ENCODE measurements at regions not wholly inside any gene's neighbourhood (a gene's known extent, or its start where the extent isn't known, plus 50 kb on each side); places are given as distances from the start of the nearest gene placed in this dataset.

GRCh38 chr15:96560246-96560895, 229.9 kb downstream of the NR2F2 start:
- H3K36me3 ChIP-seq (ENCODE audit: control insufficient read depth in 5 of 5, insufficient read depth in 5 of 5, low read length in 5 of 5): no peaks in the 10 kb centered on the region
- peaks cover 0 to 5% (median 4%) of the 10 kb centered on the region in 5 donors for H3K9me3 ChIP-seq (ENCODE audit: control insufficient read depth in 5 of 5, low read length in 5 of 5)
- H3K4me1 ChIP-seq (ENCODE audit: control insufficient read depth in 5 of 5, insufficient read depth in 5 of 5, low read length in 5 of 5): no peaks in the 10 kb centered on the region
- H3K27ac ChIP-seq (ENCODE audit: low read depth, low read length): no peak overlapping the region
- H3K4me3 ChIP-seq (ENCODE audit: low read depth in 1 of 5, low read length in 5 of 5): no peak overlapping the region
- no peaks in the 10 kb centered on the region for H3K27me3 ChIP-seq (ENCODE audit: control insufficient read depth in 5 of 5, insufficient read depth in 4 of 5, low read length in 5 of 5)
- H3K9ac ChIP-seq (ENCODE audit: low read length in 5 of 5): no peak overlapping the region

- peaks cover 0 to 5% (median 4%) of the 10 kb centered on the region in 5 donors for H3K9me3 ChIP-seq (ENCODE audit: control insufficient read depth in 5 of 5, low read length in 5 of 5)
- no peak overlapping the region for H3K4me3 ChIP-seq (ENCODE audit: low read depth in 1 of 5, low read length in 5 of 5)
- no peaks in the 10 kb centered on the region for H3K27me3 ChIP-seq (ENCODE audit: control insufficient read depth in 5 of 5, insufficient read depth in 4 of 5, low read length in 5 of 5)
- no peak overlapping the region for H3K9ac ChIP-seq (ENCODE audit: low read length in 5 of 5)
- H3K4me1 ChIP-seq (ENCODE audit: control insufficient read depth in 5 of 5, insufficient read depth in 5 of 5, low read length in 5 of 5): no peaks in the 10 kb centered on the region
- no peaks in the 10 kb centered on the region for H3K36me3 ChIP-seq (ENCODE audit: control insufficient read depth in 5 of 5, insufficient read depth in 5 of 5, low read length in 5 of 5)
- no peak overlapping the region for H3K27ac ChIP-seq (ENCODE audit: low read depth, low read length)
Measured at GRCh38 chr15:96561593-96561992, 231.1 kb downstream of the NR2F2 start.

- no peaks in the 10 kb centered on the region for H3K4me1 ChIP-seq (ENCODE audit: control insufficient read depth in 5 of 5, insufficient read depth in 5 of 5, low read length in 5 of 5)
- no peaks in the 10 kb centered on the region for H3K36me3 ChIP-seq (ENCODE audit: control insufficient read depth in 5 of 5, insufficient read depth in 5 of 5, low read length in 5 of 5)
- no peak overlapping the region for H3K9ac ChIP-seq (ENCODE audit: low read length in 5 of 5)
- H3K9me3 ChIP-seq (ENCODE audit: control insufficient read depth in 5 of 5, low read length in 5 of 5): peaks cover 0 to 4% (median 3%) of the 10 kb centered on the region in 5 donors
- H3K27ac ChIP-seq (ENCODE audit: low read depth, low read length): no peak overlapping the region
- no peaks in the 10 kb centered on the region for H3K27me3 ChIP-seq (ENCODE audit: control insufficient read depth in 5 of 5, insufficient read depth in 4 of 5, low read length in 5 of 5)
- no peak overlapping the region for H3K4me3 ChIP-seq (ENCODE audit: low read depth in 1 of 5, low read length in 5 of 5)
Measured at GRCh38 chr15:96564546-96564945, 234.0 kb downstream of the NR2F2 start.

- no peaks in the 10 kb centered on the region for H3K36me3 ChIP-seq (ENCODE audit: control insufficient read depth in 5 of 5, insufficient read depth in 5 of 5, low read length in 5 of 5)
- no peak overlapping the region for H3K9ac ChIP-seq (ENCODE audit: low read length in 5 of 5)
- H3K9me3 ChIP-seq (ENCODE audit: control insufficient read depth in 5 of 5, low read length in 5 of 5): peaks cover 0 to 4% (median 3%) of the 10 kb centered on the region in 5 donors
- H3K27me3 ChIP-seq (ENCODE audit: control insufficient read depth in 5 of 5, insufficient read depth in 4 of 5, low read length in 5 of 5): no peaks in the 10 kb centered on the region
- H3K27ac ChIP-seq (ENCODE audit: low read depth, low read length): no peak overlapping the region
- H3K4me1 ChIP-seq (ENCODE audit: control insufficient read depth in 5 of 5, insufficient read depth in 5 of 5, low read length in 5 of 5): no peaks in the 10 kb centered on the region
- H3K4me3 ChIP-seq (ENCODE audit: low read depth in 1 of 5, low read length in 5 of 5): no peak overlapping the region
Measured at GRCh38 chr15:96565266-96565665, 234.8 kb downstream of the NR2F2 start.

- H3K4me3 ChIP-seq (ENCODE audit: low read depth in 1 of 5, low read length in 5 of 5): no peak overlapping the region
- H3K27ac ChIP-seq (ENCODE audit: low read depth, low read length): no peak overlapping the region
- H3K36me3 ChIP-seq (ENCODE audit: control insufficient read depth in 5 of 5, insufficient read depth in 5 of 5, low read length in 5 of 5): no peaks in the 10 kb centered on the region
- peaks cover 0 to 5% (median 3%) of the 10 kb centered on the region in 5 donors for H3K9me3 ChIP-seq (ENCODE audit: control insufficient read depth in 5 of 5, low read length in 5 of 5)
- H3K4me1 ChIP-seq (ENCODE audit: control insufficient read depth in 5 of 5, insufficient read depth in 5 of 5, low read length in 5 of 5): no peaks in the 10 kb centered on the region
- no peaks in the 10 kb centered on the region for H3K27me3 ChIP-seq (ENCODE audit: control insufficient read depth in 5 of 5, insufficient read depth in 4 of 5, low read length in 5 of 5)
- H3K9ac ChIP-seq (ENCODE audit: low read length in 5 of 5): no peak overlapping the region
Measured at GRCh38 chr15:96574782-96575181, 244.3 kb downstream of the NR2F2 start.

- Histone ChIP-seq H3K4me3 (ENCODE audit: low read depth in 1 of 5, low read length in 5 of 5) (no peak overlapping the region), H3K9me3 (ENCODE audit: control insufficient read depth in 5 of 5, low read length in 5 of 5) (peaks cover 0 to 5% (median 3%) of the 10 kb centered on the region in 5 donors), H3K27ac (ENCODE audit: low read depth, low read length) (no peak overlapping the region), H3K27me3 (ENCODE audit: control insufficient read depth in 5 of 5, insufficient read depth in 4 of 5, low read length in 5 of 5) (no peaks in the 10 kb centered on the region), H3K9ac (ENCODE audit: low read length in 5 of 5) (no peak overlapping the region), H3K36me3 (ENCODE audit: control insufficient read depth in 5 of 5, insufficient read depth in 5 of 5, low read length in 5 of 5) (no peaks in the 10 kb centered on the region), H3K4me1 (ENCODE audit: control insufficient read depth in 5 of 5, insufficient read depth in 5 of 5, low read length in 5 of 5) (no peaks in the 10 kb centered on the region)
Measured at GRCh38 chr15:96576596-96576995, 246.1 kb downstream of the NR2F2 start.

- Histone ChIP-seq H3K36me3 (ENCODE audit: control insufficient read depth in 5 of 5, insufficient read depth in 5 of 5, low read length in 5 of 5) (no peaks in the 10 kb centered on the region), H3K9me3 (ENCODE audit: control insufficient read depth in 5 of 5, low read length in 5 of 5) (no peaks in the 10 kb centered on the region), H3K4me1 (ENCODE audit: control insufficient read depth in 5 of 5, insufficient read depth in 5 of 5, low read length in 5 of 5) (no peaks in the 10 kb centered on the region), H3K27ac (ENCODE audit: low read depth, low read length) (no peak overlapping the region), H3K4me3 (ENCODE audit: low read depth in 1 of 5, low read length in 5 of 5) (no peak overlapping the region), H3K27me3 (ENCODE audit: control insufficient read depth in 5 of 5, insufficient read depth in 4 of 5, low read length in 5 of 5) (no peaks in the 10 kb centered on the region), H3K9ac (ENCODE audit: low read length in 5 of 5) (no peak overlapping the region)
Measured at GRCh38 chr15:96578393-96578792, 247.9 kb downstream of the NR2F2 start.

GRCh38 chr15:96581371-96581770, 250.9 kb downstream of the NR2F2 start:
- Histone ChIP-seq H3K36me3 (ENCODE audit: control insufficient read depth in 5 of 5, insufficient read depth in 5 of 5, low read length in 5 of 5) (no peaks in the 10 kb centered on the region), H3K4me1 (ENCODE audit: control insufficient read depth in 5 of 5, insufficient read depth in 5 of 5, low read length in 5 of 5) (peaks cover 0 to 5% (median 0%) of the 10 kb centered on the region in 5 donors), H3K9ac (ENCODE audit: low read length in 5 of 5) (no peak overlapping the region), H3K9me3 (ENCODE audit: control insufficient read depth in 5 of 5, low read length in 5 of 5) (no peaks in the 10 kb centered on the region), H3K27me3 (ENCODE audit: control insufficient read depth in 5 of 5, insufficient read depth in 4 of 5, low read length in 5 of 5) (peaks cover 0 to 3% (median 0%) of the 10 kb centered on the region in 5 donors), H3K4me3 (ENCODE audit: low read depth in 1 of 5, low read length in 5 of 5) (no peak overlapping the region), H3K27ac (ENCODE audit: low read depth, low read length) (no peak overlapping the region)

GRCh38 chr15:96582473-96582872, 252.0 kb downstream of the NR2F2 start:
- no peak overlapping the region for H3K9ac ChIP-seq (ENCODE audit: low read length in 5 of 5)
- H3K36me3 ChIP-seq (ENCODE audit: control insufficient read depth in 5 of 5, insufficient read depth in 5 of 5, low read length in 5 of 5): no peaks in the 10 kb centered on the region
- no peak overlapping the region for H3K27ac ChIP-seq (ENCODE audit: low read depth, low read length)
- H3K27me3 ChIP-seq (ENCODE audit: control insufficient read depth in 5 of 5, insufficient read depth in 4 of 5, low read length in 5 of 5): peaks cover 0 to 3% (median 0%) of the 10 kb centered on the region in 5 donors
- H3K4me1 ChIP-seq (ENCODE audit: control insufficient read depth in 5 of 5, insufficient read depth in 5 of 5, low read length in 5 of 5): peaks cover 0 to 5% (median 0%) of the 10 kb centered on the region in 5 donors
- no peak overlapping the region for H3K4me3 ChIP-seq (ENCODE audit: low read depth in 1 of 5, low read length in 5 of 5)
- H3K9me3 ChIP-seq (ENCODE audit: control insufficient read depth in 5 of 5, low read length in 5 of 5): no peaks in the 10 kb centered on the region

- H3K27me3 ChIP-seq (ENCODE audit: control insufficient read depth in 5 of 5, insufficient read depth in 4 of 5, low read length in 5 of 5): peaks cover 0 to 3% (median 0%) of the 10 kb centered on the region in 5 donors
- peaks cover 0 to 5% (median 0%) of the 10 kb centered on the region in 5 donors for H3K4me1 ChIP-seq (ENCODE audit: control insufficient read depth in 5 of 5, insufficient read depth in 5 of 5, low read length in 5 of 5)
- H3K4me3 ChIP-seq (ENCODE audit: low read depth in 1 of 5, low read length in 5 of 5): no peak overlapping the region
- no peak overlapping the region for H3K9ac ChIP-seq (ENCODE audit: low read length in 5 of 5)
- no peaks in the 10 kb centered on the region for H3K9me3 ChIP-seq (ENCODE audit: control insufficient read depth in 5 of 5, low read length in 5 of 5)
- no peaks in the 10 kb centered on the region for H3K36me3 ChIP-seq (ENCODE audit: control insufficient read depth in 5 of 5, insufficient read depth in 5 of 5, low read length in 5 of 5)
- H3K27ac ChIP-seq (ENCODE audit: low read depth, low read length): no peak overlapping the region
Measured at GRCh38 chr15:96583671-96584070, 253.2 kb downstream of the NR2F2 start.
